ENCODE measurements at regions not wholly inside any gene's neighbourhood (a gene's known extent, or its start where the extent isn't known, plus 50 kb on each side); places are given as distances from the start of the nearest gene placed in this dataset.

GRCh38 chr6:8277769-8278168, 157.6 kb downstream of the SLC35B3 start:
- Histone ChIP-seq H3K36me3 (no peaks in the 10 kb centered on the region), H3K4me3 (ENCODE audit: low read depth in 1 of 2, low read length in 1 of 2) (no peak overlapping the region), H3K9me3 (no peaks in the 10 kb centered on the region), H3K27ac (no peak overlapping the region), H3K4me1 (ENCODE audit: control insufficient read depth in 1 of 2, insufficient read depth in 1 of 2, low read depth in 1 of 2, low read length in 1 of 2) (no peaks in the 10 kb centered on the region), H3K27me3 (no peaks in the 10 kb centered on the region)
- TF ChIP-seq CTCF (IDR thresholded peaks at IDR 0.05), result no peak

DNA sequence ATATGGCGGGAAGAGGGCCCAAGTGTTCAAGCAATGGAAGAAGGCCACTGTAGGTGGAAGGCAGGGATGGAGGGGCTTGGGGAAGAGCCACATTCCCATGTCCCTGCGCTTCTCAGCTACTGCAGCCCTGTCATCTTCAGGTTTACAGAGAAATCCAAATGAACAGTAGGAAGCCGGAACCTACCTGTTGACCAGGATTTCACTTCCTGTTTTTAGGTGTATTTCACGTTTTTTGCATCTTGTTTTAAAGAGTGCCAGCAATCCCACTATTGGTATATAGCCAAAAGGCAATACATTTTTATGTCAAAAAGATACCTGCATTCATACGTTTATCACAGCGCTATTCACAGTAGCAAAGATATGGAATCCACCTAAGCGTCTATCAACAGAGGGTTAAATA, 159.2 kb downstream of the SLC35B3 start:
- Histone ChIP-seq H3K36me3 (no peaks in the 10 kb centered on the region), H3K27ac (no peak overlapping the region)
- TF ChIP-seq CTCF (IDR thresholded peaks at IDR 0.05), result no peak

DNA sequence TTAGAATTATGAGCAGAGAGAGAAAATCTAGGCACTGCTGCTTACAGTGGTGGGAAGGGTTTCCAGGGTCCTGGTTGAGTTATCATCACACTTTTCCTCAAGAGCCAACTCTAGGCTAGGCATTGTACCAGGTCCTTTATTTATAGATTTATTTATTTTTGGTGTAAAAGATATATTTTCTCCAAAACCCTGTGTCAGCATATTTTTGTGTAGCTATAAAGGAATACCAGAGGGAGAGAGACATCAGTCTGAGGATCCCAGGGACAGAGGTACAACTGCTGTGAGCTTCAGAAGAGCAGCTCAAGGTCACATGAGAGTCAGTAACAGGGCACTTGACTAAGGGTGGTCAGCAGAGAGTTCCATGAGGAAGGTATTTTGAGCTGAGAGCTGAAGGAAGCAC, 159.7 kb downstream of the SLC35B3 start:
- no peaks in the 10 kb centered on the region for H3K4me1 ChIP-seq (ENCODE audit: control insufficient read depth in 1 of 2, insufficient read depth in 1 of 2, low read depth in 1 of 2, low read length in 1 of 2)
- TF ChIP-seq CTCF (IDR thresholded peaks at IDR 0.05), result no peak
- no peaks in the 10 kb centered on the region for H3K27me3 ChIP-seq
- H3K27ac ChIP-seq, result no peak overlapping the region
- no peak overlapping the region for H3K4me3 ChIP-seq (ENCODE audit: low read depth in 1 of 2, low read length in 1 of 2)
- H3K36me3 ChIP-seq, result no peaks in the 10 kb centered on the region
- no peaks in the 10 kb centered on the region for H3K9me3 ChIP-seq

More for the DNA sequence above, 159.2 kb downstream of the SLC35B3 start:
- H3K4me3 ChIP-seq (ENCODE audit: low read depth in 1 of 2, low read length in 1 of 2), result no peak overlapping the region
- H3K9me3 ChIP-seq, result no peaks in the 10 kb centered on the region
- H3K27me3 ChIP-seq, result no peaks in the 10 kb centered on the region
- H3K4me1 ChIP-seq (ENCODE audit: control insufficient read depth in 1 of 2, insufficient read depth in 1 of 2, low read depth in 1 of 2, low read length in 1 of 2), result no peaks in the 10 kb centered on the region

- TF ChIP-seq CTCF (IDR thresholded peaks at IDR 0.05), result no peak
- no peaks in the 10 kb centered on the region for H3K36me3 ChIP-seq
Observed at GRCh38 chr6:8274226-8274625, 161.1 kb downstream of the SLC35B3 start.

GRCh38 chr6:8269872-8270454, 165.4 kb downstream of the SLC35B3 start:
- Histone ChIP-seq H3K36me3 (no peaks in the 10 kb centered on the region), H3K27ac (no peak overlapping the region), H3K4me1 (ENCODE audit: control insufficient read depth in 1 of 2, insufficient read depth in 1 of 2, low read depth in 1 of 2, low read length in 1 of 2) (no peaks in the 10 kb centered on the region), H3K9me3 (no peaks in the 10 kb centered on the region), H3K4me3 (ENCODE audit: low read depth in 1 of 2, low read length in 1 of 2) (no peak overlapping the region), H3K27me3 (no peaks in the 10 kb centered on the region)
- TF ChIP-seq CTCF (IDR thresholded peaks at IDR 0.05), result no peak

More at GRCh38 chr6:8274226-8274625, 161.1 kb downstream of the SLC35B3 start:
- H3K27me3 ChIP-seq, result no peaks in the 10 kb centered on the region
- no peaks in the 10 kb centered on the region for H3K4me1 ChIP-seq (ENCODE audit: control insufficient read depth in 1 of 2, insufficient read depth in 1 of 2, low read depth in 1 of 2, low read length in 1 of 2)
- H3K9me3 ChIP-seq, result no peaks in the 10 kb centered on the region
- no peak overlapping the region for H3K27ac ChIP-seq
- H3K4me3 ChIP-seq (ENCODE audit: low read depth in 1 of 2, low read length in 1 of 2), result no peak overlapping the region

- Histone ChIP-seq H3K4me1 (ENCODE audit: control insufficient read depth in 1 of 2, insufficient read depth in 1 of 2, low read depth in 1 of 2, low read length in 1 of 2) (no peaks in the 10 kb centered on the region), H3K4me3 (ENCODE audit: low read depth in 1 of 2, low read length in 1 of 2) (no peak overlapping the region), H3K36me3 (no peaks in the 10 kb centered on the region), H3K27me3 (no peaks in the 10 kb centered on the region), H3K27ac (no peak overlapping the region), H3K9me3 (no peaks in the 10 kb centered on the region)
- no peak for TF ChIP-seq CTCF (IDR thresholded peaks at IDR 0.05)
Observed at GRCh38 chr6:8269094-8269493, 166.3 kb downstream of the SLC35B3 start.

Measured in neutrophil (primary cell).